ENCODE measurements at regions not wholly inside any gene's neighbourhood (a gene's known extent, or its start where the extent isn't known, plus 50 kb on each side); places are given as distances from the start of the nearest gene placed in this dataset.

DNA sequence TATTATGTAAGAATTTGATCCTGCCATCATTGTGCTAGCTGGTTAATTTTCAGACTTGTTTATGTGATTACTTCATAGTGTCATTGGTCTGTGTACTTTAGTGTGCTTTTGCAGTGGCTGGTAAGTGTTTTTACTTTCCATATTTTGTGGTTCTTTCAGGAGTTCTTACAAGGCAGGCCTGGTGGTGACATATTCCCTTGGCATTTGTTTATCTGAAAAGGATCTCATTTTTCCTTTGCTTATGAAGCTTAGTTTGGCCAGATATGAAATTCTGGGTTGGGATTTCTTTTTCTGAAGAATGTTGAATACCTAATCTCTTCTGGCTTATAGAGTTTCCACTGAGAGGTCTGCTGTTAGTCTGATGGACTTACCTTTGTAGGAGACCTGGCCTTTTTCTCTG is 72.8 kb upstream of the MC4R start:
- DNase-seq = no peak

DNA sequence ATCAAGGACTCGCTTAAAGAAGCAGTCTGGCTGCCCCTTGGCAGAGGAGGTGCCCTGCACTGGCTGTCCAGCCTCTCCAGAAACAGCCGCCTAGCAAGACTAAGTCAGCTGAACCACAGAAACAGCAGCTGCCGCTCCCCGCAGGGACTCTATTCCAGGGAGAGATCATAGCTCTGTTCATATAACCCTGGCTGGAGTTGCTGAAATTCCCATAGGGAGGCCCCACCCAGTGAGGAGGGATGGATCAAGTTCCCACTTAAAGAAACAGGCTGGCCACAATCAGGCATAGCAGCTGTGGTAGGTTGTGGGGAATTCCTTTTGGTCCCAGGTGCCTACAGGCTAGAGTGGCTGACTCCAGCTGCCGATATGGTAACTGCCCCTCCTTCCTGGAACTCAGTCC is 74.2 kb upstream of the MC4R start:
- DNase-seq = no peak

- no peak for DNase-seq
These were observed 76.1 kb upstream of the MC4R start for GRCh38 chr18:60448487-60449267.

GRCh38 chr18:60452421-60452820 is 79.8 kb upstream of the MC4R start:
- DNase-seq = no peak

GRCh38 chr18:60466677-60467076 is 94.1 kb upstream of the MC4R start:
- no peak for DNase-seq

DNA sequence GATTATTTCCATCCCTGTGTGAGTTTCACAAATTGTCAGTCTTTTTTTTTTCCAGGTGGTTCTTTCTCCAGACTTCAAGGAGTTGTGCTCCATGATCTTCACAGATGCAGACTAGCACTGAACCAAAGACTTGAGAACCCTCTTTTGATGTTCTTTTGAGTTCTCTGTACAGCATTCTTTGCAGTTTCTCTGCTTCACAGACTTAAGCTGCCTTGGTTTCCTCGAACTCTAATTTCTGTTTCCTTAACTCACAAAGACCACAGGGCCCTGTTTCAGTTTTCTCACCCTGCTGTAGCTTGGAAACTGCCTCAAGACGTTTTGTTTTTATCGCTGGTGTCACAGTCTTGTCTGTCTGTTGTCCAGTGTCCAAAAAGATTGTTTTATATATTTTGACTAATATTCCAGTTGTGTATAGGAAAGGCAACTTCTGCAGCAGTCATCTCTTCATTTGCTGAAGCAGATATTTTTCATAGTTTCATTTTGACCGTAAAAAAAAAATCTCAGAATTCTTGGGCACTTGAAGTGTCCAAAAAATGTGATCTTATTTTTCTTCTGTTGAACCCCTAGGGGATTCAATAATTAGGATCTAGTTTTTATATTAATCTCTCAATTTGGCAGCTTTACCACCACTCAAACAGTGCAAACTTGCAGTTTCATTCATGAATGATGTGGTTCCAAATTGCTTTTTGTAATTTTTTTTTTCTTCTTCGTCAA is 97.0 kb upstream of the MC4R start:
- no peak for DNase-seq

DNA sequence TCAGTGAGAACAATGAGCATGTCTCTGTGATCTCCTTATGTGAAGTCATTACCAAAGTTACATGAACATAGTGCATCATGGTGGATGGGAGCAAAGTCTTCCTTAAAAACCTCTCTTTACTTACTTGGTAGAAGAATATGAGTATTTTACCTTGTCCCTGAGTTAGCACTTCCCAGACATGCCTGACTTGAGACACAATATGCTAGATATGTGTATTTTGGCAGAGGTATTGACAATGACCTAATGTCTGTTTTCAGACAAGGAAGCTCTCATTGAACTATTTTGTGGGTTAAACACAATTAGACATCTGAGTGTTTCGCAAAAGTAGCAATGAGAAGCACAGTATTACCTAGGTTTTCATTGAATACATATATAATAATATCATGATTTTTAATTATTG is 99.1 kb upstream of the MC4R start:
- DNase-seq = no peak

DNA sequence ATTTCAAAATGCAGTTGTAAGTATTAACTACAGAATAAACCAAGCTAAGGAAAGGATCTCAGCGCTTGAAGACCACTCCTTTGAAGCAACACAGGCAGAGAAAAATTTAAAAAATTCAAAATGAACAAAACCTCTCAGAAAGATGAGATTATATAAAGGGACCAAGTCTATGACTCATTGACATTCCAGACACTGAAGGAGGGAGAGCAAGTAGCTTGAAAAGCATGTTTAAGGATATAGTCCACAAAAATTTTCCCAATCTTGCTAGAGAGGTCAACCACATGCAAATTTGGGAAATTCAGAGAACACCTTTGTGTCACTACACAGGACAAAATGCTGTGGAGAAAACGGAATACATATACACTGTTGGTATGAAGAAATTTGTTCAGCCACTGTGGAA is 112.6 kb upstream of the MC4R start:
- DNase-seq = no peak

GRCh38 chr18:60493066-60493465 is 120.5 kb upstream of the MC4R start:
- no peak for DNase-seq

- DNase-seq = no peak
These were observed 127.1 kb upstream of the MC4R start for GRCh38 chr18:60499675-60500074.

- no peak for DNase-seq
These were observed 128.4 kb upstream of the MC4R start for GRCh38 chr18:60500960-60501359.

- no peak for DNase-seq
These were observed 130.0 kb upstream of the MC4R start for GRCh38 chr18:60502591-60502990.

DNA sequence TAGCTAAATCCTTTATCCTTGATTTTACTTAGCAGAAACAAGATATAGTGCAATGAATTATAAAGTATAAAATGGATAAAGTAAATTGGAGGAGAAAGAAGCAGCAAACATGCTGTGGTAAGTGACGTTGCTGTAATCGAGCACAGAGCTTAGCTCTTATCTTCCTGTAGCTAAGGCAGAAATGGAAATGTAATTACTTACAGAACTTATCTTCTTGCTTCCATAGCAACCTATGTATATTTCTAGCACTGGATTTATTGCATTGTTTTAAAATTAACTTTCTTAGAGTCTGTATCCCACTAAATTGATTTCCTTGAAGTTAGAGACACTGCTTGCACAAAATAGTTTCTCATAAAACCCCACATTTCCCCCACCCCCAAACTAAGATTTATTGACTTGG is 130.6 kb upstream of the MC4R start:
- no peak for DNase-seq

GRCh38 chr18:60506190-60506589 is 133.6 kb upstream of the MC4R start:
- DNase-seq = no peak

DNA sequence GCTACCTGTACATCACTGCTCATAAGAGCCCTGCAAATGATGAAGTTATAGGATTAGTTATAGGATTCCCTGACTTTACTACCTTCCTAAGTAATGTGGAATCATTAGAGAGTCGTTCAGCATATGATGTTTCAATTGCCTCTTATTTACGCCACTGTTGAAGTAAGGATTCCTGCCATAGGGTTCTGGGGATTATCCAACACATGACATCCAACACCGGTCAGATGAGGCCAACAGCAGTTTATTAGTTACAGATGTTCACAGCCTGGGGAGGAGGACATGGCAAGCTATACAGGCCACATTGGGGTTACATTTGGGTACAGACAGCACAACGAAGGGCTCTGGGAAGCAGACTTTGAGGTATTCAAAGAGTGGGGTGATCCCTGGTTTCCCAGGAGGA is 134.1 kb upstream of the MC4R start:
- no peak for DNase-seq

DNA sequence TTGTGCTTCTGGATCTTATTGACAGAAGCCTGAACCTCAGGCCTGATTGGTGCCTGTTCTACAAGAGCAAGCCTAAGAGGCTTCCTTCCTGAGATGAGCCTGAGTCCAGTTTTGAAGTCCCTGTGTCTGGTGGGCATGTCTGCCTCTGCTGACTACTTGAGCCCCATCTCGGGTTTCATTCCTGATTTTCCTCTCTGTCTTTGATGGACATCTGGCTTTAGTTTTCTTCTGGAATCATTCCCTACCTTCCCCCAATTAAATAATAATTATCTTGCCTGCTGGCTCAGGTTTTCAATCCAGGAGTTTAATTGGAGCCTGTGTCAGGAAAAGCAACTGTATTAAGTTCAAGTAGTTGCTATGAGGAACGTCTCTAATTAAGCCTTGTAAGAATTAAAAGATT is 135.5 kb upstream of the MC4R start:
- no peak for DNase-seq

GRCh38 chr18:60534538-60534937 is 162.0 kb upstream of the MC4R start:
- no peak for DNase-seq

- no peak for DNase-seq
These were observed 164.5 kb upstream of the MC4R start for GRCh38 chr18:60537074-60537473.

GRCh38 chr18:60538891-60539290 is 166.3 kb upstream of the MC4R start:
- DNase-seq = no peak

- DNase-seq = no peak
These were observed 169.1 kb upstream of the MC4R start for GRCh38 chr18:60541661-60542060.

DNA sequence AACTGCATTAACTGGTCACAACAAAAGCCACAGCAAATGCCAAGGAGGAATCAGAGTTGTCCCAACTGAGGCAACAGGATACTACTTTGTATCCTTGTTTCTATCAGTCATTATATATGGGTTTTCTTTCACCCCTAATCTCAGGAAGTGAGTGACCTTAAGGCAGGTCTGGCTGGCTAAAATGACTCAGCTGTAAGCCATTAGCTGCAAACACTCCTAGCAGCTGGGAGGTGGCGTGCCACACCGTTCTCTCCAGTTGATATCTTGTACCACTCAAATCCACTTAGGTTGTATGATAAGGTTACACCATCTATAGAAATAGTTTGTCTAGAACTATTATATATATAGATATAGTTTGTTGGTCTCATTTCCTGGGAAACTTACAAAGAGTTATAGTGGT is 171.1 kb upstream of the MC4R start:
- DNase-seq = no peak

DNA sequence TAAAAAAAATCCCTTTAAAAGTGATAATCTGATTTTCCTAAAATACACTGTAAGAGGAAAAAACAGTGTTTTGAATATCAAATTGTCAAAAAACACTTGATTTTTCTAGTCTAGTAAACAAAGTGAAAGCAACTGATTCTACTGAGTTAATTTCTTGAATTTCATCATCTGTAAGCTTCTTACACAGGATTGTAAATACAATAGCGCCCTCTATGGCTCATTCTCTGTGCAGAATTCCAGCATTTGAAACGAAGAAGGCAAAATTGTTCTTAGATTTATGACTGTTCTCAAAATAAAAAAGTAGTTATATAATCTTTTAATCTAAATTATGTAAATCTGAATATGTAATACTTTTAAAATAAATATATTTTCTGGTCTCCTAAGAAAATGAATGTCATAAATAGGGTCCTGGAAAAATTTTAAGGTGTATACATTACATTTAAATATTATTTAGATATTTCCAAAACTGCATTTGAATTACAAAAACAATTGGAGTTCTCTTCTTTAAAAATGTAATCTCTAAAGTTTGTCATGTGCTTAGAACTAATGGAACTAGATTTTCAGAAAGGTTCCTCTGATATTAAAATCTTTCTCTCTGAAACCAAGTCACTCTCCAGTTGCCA is 176.9 kb upstream of the MC4R start:
- DNase-seq = peak; percentile 4 to 46

DNA sequence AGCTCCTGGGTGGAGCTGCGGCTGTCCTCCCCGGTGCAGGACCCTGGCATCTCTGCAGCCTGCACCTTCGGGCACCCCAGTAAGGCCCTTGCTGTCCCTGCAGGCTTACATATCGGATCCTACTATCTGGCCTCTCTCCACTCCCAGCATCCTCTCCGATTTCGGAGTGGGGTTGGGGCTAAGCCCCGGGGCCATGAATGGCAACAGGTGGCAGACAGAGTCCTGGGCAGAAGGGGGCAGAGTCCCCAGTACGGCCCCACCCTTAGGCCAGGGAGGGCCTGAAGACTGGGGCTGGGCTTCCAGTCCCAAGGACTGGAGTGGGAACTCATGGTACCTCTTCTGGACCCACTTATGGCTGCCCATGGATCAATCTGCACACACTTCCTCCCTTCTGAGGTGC is 180.4 kb upstream of the MC4R start:
- DNase-seq = no peak

GRCh38 chr18:60554967-60555366 is 182.4 kb upstream of the MC4R start:
- no peak for DNase-seq

Measured in SW 1271 (cell line).